Bronchial epithelial cell (primary cell): ENCODE measurements at regions not wholly inside any gene's neighbourhood (a gene's known extent, or its start where the extent isn't known, plus 50 kb on each side); places are given as distances from the start of the nearest gene placed in this dataset.

ENCODE experiments used
- DNase-seq: peaks from one replicate; pipeline ENCODE4 v3.0.0-alpha.2; 2010; ENCODE audit warnings: low read depth
- FAIRE-seq: peaks from 2 replicates; lab custom pipeline; 2011; peaks lifted over from hg19 to GRCh38; lab: Jason Lieb, UNC
- H3K27me3 ChIP-seq: 2 replicates; pipeline ENCODE4 v1.5.1; 2011; ENCODE audit warnings: low read length; ENCODE audit not compliant: control insufficient read depth, insufficient read depth
- H3K36me3 ChIP-seq: 2 replicates; pipeline ENCODE4 v1.5.1; 2011; ENCODE audit warnings: low read length; ENCODE audit not compliant: control insufficient read depth, insufficient read depth
- H3K4me3 ChIP-seq: 2 replicates; pipeline ENCODE4 v1.5.1; 2011; ENCODE audit warnings: mild to moderate bottlenecking, low read depth, low read length, control low read depth
- TF ChIP-seq, protein P1 (sequence below): IDR thresholded peaks from 2 replicates; pipeline ENCODE4 v1.5.1; 2011; ENCODE audit warnings: mild to moderate bottlenecking, moderate library complexity, low read length, control low read depth, inconsistent platforms; ENCODE audit not compliant: insufficient read depth, severe bottlenecking

DNA sequence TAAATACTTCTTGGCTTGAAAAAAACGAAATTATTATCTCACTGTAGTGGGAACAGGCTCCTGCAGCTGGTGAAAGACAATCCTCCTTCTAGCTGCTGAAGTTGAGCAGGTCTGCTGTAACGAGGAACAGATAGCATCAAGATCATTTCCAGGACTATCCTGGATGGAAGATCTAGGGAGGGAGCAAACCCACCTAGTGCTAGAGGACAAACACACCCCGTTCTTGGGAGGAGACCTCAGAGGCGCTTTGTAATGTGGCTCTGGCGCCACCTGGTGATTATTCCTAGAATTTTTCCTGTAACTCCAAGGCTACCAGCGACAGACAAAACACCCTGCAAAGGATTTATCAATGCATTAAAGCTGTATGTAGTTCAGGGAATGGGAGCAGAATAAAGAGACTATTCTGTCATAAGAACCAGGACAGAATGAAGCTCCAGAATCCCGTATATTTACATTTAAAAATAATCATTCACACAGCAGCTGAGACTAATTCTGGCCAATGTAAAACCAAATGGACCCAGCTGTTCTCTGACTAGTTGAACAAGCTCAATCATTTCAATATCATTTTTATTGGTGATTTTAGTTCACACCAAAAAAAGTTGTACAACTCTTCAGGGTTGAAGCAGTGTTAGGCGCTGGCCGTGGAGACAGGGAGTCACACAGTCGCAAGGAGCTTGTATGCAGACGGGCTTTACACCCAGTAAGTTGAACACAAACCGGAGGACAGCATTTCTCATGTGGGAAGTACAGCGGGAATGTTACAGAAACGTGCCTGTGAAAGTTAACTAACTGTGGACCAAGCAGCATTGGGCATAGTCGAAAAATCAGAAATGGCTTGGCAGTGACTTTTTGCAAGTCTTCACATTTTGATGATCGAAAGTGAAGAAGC lies 290.3 kb downstream of the TRIB2 start:
- DNase-seq (peak; percentile 53), FAIRE-seq (peak; percentile 81)
- H3K36me3 ChIP-seq: no peaks in the 10 kb centered on the region
- TF ChIP-seq, protein P1, sequence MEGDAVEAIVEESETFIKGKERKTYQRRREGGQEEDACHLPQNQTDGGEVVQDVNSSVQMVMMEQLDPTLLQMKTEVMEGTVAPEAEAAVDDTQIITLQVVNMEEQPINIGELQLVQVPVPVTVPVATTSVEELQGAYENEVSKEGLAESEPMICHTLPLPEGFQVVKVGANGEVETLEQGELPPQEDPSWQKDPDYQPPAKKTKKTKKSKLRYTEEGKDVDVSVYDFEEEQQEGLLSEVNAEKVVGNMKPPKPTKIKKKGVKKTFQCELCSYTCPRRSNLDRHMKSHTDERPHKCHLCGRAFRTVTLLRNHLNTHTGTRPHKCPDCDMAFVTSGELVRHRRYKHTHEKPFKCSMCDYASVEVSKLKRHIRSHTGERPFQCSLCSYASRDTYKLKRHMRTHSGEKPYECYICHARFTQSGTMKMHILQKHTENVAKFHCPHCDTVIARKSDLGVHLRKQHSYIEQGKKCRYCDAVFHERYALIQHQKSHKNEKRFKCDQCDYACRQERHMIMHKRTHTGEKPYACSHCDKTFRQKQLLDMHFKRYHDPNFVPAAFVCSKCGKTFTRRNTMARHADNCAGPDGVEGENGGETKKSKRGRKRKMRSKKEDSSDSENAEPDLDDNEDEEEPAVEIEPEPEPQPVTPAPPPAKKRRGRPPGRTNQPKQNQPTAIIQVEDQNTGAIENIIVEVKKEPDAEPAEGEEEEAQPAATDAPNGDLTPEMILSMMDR: peak; percentile 76
- no peaks in the 10 kb centered on the region for H3K27me3 ChIP-seq
- H3K4me3 ChIP-seq: no peak overlapping the region

DNA sequence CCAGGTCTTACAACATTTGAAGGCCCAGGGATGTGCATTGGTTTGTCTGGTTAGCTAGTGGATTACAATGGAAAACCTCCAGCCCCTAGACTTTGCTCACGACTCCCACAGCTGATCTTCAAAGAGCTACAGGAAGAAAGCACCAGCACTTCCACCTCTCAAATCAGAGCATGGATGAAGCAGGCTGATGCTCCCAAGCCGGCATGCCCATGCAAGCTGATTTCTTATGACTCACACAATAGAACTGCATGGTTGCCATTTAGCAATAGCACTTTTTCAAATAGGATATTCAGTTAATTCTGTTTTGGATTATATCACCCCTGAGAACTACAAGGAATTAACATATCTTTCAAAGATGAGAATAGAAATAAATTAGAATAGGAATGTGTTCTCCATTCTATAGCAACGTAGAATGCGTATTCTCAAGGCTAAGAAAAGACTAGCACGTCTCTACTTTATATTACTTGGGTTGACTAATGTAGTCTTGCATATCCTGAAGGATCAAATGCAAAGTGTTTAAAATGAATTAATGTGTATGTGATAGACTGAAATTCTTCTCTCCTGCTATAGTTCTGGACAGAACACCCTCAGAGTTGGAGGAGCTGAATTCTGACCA lies 292.4 kb downstream of the TRIB2 start:
- peak; percentile 90 for DNase-seq
- Histone ChIP-seq H3K36me3 (no peaks in the 10 kb centered on the region), H3K4me3 (no peak overlapping the region), H3K27me3 (no peaks in the 10 kb centered on the region)
- TF ChIP-seq, protein P1: no peak
- peak; percentile 98 for FAIRE-seq

DNA sequence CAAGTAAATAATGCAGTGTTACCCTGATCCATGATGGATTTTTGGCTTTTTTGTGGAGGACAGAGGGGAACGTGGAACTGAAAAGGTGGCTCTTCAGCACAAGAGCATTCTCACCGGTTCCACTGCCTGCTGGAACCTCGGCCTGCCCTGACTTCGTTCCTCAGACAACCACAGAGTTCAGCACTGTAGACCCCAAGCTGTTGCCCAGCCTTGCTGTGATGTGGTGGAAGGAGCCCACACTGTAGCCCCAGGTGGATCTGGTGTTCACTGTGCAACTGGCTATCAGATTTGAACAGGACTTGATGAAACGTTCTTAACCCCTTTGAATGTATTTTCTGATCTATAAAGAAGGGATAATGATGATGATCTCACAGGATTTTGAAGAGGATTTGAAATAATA lies 293.5 kb downstream of the TRIB2 start:
- Histone ChIP-seq H3K36me3 (no peaks in the 10 kb centered on the region), H3K4me3 (no peak overlapping the region), H3K27me3 (no peaks in the 10 kb centered on the region)
- DNase-seq: no peak
- TF ChIP-seq, protein P1: no peak
- no peak for FAIRE-seq

DNA sequence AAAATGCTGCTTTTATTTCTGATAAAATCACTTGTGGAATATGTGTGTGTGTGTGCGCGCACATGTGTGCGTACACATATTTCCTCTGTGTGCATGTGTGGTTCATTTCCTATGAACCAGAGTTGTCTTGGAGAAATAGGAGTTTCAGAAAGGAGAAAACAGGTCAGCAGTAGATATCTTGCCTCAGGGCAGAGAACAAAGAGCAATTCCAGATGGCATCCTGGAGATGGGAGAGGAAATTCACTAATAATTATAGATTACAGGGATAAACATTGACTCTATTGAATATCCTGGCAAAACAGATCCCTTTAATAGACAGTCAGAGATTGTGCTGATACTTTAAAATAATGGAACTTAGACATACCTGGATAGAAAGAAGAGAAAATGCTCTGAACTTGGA lies 298.0 kb downstream of the TRIB2 start:
- DNase-seq (no peak), FAIRE-seq (no peak)
- TF ChIP-seq, protein P1: no peak

DNA sequence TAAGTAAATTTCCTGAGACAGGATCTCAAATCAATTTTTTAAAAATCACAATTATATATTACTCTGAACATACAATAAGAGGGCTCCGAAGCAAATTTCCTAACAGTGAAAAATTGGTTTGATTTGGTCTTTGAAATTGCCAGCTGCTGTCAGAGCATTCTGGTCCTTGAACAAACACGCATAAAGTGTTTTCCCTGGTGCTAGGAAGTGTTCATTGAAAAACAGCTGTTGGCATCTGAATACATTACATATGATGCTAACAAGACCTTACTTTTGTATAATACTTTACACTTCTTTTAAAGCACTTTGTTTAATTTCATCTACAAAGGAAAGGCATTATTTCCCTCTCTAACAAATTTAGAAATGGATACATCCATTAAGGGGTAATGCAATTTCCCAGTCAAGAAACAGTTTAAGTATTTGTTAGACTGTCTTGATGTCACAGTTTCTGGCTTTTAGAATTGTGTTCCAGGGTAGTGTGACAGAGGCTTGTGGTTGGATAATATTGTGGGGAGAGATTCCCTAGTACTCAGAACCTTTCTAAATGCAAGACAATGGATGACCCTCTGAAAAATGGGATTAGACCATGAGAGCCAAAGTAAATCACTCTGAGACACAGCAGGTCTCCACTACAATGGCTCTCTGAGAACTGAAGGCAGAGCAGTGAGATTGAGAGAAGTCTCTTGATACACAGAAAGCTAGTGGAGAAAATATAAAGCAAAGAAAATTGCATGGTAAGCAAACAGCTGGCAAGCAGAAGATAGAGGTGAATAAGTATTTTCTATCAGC lies 299.0 kb downstream of the TRIB2 start:
- TF ChIP-seq, protein P1: no peak
- DNase-seq: no peak
- no peaks in the 10 kb centered on the region for H3K36me3 ChIP-seq
- H3K4me3 ChIP-seq: no peak overlapping the region
- peaks cover 1% of the 10 kb centered on the region for H3K27me3 ChIP-seq
- FAIRE-seq: no peak

More for the DNA sequence above, 298.0 kb downstream of the TRIB2 start:
- Histone ChIP-seq H3K27me3 (peaks cover 1% of the 10 kb centered on the region), H3K4me3 (no peak overlapping the region), H3K36me3 (no peaks in the 10 kb centered on the region)
